NT2/D1 (cell line): ENCODE measurements at regions not wholly inside any gene's neighbourhood (a gene's known extent, or its start where the extent isn't known, plus 50 kb on each side); places are given as distances from the start of the nearest gene placed in this dataset.

Experiments used
- SUZ12 ChIP-seq: IDR thresholded peaks from 2 replicates; pipeline ENCODE4 v1.6.1; 2011; ENCODE audit not compliant: insufficient read length, insufficient read depth; ENCODE audit errors: extremely low read depth
- YY1 ChIP-seq: IDR thresholded peaks from 2 replicates; pipeline ENCODE4 v1.6.1; 2011; ENCODE audit not compliant: insufficient read length, insufficient read depth

- TF ChIP-seq YY1 (no peak), SUZ12 (no peak)
Observed at GRCh38 chr4:132297346-132297745, 851.7 kb upstream of the PCDH10 start.
